ENCODE measurements at regions not wholly inside any gene's neighbourhood (a gene's known extent, or its start where the extent isn't known, plus 50 kb on each side); places are given as distances from the start of the nearest gene placed in this dataset.

GRCh38 chr2:41737888-41738287, 309.9 kb upstream of the PKDCC start:
- DNase-seq (ENCODE audit: low read depth in 2 of 2, low spot score in 1 of 2): no peak

DNA sequence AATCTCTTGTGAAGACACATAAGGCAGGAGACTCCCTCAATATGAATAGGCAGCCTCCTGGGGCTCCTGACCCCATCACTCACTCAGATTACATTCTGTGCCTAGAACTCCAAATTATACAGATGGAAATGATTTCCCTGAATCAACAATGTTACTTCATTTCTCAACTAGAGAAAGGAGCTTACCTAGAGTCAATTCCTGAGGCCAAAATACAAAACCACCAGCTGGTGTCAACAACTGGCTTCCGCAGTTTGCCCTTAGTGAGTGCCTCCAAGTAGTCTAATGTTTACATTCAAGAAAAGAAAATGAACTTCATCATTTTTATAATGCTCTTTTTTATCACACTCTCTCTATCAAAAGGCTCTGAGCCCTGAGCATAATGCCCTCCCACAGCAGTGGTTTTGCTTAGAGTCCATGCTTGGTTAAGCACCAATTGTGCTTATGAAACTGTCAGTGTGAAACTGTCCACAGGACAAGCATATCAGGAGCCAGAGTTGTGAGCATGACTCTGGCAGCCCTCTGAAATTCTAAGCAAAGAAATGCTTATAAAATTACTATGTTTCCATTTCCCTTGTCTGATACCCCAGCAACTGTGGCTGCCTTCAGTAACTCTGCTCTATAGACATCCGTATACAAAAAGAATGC, 305.7 kb upstream of the PKDCC start:
- no peak for DNase-seq (ENCODE audit: low read depth in 2 of 2, low spot score in 1 of 2)

GRCh38 chr2:41743324-41743723, 304.5 kb upstream of the PKDCC start:
- no peak for DNase-seq (ENCODE audit: low read depth in 2 of 2, low spot score in 1 of 2)

GRCh38 chr2:41750829-41751228, 297.0 kb upstream of the PKDCC start:
- no peak for DNase-seq (ENCODE audit: low read depth in 2 of 2, low spot score in 1 of 2)

DNA sequence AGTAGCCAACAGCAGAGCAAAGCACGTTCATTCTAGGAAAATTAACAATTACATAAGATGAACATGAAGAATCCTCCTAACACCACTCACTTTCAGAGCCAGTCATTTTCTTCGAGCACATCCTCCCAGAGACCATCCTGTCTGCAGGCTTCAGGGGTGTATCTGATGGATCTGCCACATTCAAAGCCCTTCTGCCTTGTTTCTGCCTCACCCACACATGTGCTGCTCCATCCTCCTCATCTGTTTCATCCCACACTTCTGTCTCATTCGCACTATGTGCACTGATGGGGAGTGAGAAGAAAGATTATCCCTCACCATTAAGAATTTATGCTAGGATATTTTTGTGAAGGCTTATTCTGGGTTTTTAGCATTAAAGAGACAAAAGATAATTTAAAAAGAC, 287.9 kb upstream of the PKDCC start:
- DNase-seq (ENCODE audit: low read depth in 2 of 2, low spot score in 1 of 2): no peak

- DNase-seq (ENCODE audit: low read depth in 2 of 2, low spot score in 1 of 2): no peak
Measured at GRCh38 chr2:41763141-41763540, 284.7 kb upstream of the PKDCC start.

DNA sequence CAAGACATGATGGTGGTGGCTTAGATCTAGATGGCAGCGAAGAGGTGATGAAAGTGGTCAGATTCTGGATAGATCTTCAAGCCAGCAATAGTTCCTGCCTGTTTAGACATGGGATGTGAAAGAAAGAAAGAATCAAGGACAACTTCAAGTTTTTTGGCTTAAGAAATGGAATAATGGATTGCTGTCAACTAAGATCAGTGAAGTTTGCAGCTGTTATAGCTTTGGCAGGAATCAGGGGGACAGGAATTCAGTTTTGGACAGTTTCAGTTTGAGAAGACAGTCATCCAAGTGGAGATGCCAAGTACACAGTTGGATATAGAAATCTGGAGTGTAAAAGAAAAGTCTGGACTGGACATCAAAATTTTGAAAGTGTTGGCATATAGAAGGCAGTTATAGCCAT, 283.7 kb upstream of the PKDCC start:
- DNase-seq (ENCODE audit: low read depth in 2 of 2, low spot score in 1 of 2): no peak

DNA sequence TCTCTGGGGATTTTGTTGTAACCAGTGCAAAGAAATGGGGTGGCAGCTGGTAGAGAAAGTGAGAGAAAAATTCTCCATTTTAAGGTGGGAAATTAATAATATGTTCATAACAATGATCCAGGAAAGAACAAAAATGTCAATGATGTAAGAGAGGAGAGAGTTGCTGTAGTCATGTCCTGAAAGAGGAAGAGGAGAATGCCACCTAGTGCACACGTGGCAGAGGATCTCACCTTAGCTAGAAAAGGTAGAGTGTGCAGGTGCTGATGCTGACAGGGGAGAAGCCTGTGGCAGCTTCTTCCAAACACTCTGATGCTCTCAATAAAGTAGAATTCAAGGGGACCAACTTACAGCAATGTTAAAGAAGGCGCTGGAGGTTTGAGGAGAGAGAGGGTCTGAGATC, 282.9 kb upstream of the PKDCC start:
- no peak for DNase-seq (ENCODE audit: low read depth in 2 of 2, low spot score in 1 of 2)

DNA sequence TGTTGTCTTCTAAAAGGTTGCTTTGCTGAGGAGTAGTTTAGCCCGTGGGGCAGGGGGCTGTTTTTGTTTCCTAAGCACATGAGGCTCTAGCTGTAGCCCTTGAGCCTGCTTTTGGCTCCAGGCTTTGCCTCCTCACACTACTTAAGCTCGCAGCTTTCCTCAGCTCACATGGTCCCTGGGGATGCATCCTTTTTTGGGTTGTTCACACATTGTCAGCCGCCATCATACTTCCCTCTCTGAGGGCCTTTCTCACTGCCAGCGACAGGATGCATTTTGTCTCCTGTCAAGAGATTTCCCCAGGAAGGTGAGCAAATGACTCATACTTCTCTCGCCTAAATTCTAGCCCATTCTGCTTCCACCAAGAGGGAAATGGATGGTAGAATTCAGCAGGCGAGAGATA, 279.5 kb upstream of the PKDCC start:
- no peak for DNase-seq (ENCODE audit: low read depth in 2 of 2, low spot score in 1 of 2)

- DNase-seq (ENCODE audit: low read depth in 2 of 2, low spot score in 1 of 2): no peak
Measured at GRCh38 chr2:41771710-41772109, 276.1 kb upstream of the PKDCC start.

GRCh38 chr2:41772697-41773096, 275.1 kb upstream of the PKDCC start:
- DNase-seq (ENCODE audit: low read depth in 2 of 2, low spot score in 1 of 2): no peak

GRCh38 chr2:41774011-41774605, 273.7 kb upstream of the PKDCC start:
- DNase-seq (ENCODE audit: low read depth in 2 of 2, low spot score in 1 of 2): no peak

DNA sequence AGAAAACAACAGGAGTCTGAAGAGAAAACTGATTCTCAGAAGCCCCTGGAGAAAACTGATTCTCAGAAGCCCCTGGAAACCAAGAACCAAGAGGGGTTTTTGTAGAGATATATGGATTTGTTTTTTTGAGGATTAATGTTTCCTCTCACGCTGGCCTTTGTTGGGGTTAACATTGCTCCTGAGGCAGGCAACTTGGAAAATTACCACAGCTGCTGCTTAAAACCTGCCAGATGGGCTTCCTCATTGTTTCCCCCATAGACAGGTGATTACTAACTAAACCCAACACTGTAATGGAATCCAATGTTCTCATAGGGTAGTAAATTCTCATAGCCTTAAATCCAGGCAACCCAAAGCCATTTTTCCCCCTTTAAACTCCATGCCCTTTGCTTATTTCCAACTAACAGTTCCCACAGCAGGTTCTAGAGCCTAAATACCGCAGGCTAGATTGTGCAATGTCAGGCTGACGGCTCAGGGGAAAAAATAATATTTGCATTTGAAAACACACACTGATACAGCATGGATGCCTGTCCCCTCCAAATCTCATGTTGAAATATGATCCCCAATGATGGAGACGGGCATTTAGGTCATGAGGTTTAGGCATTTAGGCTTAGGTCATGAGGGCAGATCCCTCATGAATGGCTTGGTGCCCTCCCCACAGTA, 272.3 kb upstream of the PKDCC start:
- no peak for DNase-seq (ENCODE audit: low read depth in 2 of 2, low spot score in 1 of 2)

DNA sequence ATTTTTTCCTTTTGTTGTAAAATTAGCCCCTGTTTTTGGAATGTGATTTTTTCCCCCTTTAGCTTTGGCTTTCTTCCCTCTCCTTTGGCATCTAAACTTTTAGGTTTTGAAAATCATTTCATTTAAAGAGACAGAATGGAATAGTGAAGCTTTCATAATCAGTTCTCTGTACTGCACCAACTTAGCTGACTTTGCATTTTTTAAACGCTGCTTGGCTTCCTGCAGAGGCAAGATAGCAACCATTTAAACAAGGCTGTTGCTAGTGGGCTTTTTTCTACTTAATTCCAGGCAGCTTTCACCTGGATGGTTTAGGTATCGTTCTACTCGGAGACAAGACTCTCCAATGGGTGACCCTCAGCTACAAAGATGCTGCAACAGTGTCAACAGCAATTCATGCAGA, 267.9 kb upstream of the PKDCC start:
- no peak for DNase-seq (ENCODE audit: low read depth in 2 of 2, low spot score in 1 of 2)

- no peak for DNase-seq (ENCODE audit: low read depth in 2 of 2, low spot score in 1 of 2)
Measured at GRCh38 chr2:41782306-41783158, 265.3 kb upstream of the PKDCC start.

GRCh38 chr2:41784496-41784895, 263.3 kb upstream of the PKDCC start:
- no peak for DNase-seq (ENCODE audit: low read depth in 2 of 2, low spot score in 1 of 2)

DNA sequence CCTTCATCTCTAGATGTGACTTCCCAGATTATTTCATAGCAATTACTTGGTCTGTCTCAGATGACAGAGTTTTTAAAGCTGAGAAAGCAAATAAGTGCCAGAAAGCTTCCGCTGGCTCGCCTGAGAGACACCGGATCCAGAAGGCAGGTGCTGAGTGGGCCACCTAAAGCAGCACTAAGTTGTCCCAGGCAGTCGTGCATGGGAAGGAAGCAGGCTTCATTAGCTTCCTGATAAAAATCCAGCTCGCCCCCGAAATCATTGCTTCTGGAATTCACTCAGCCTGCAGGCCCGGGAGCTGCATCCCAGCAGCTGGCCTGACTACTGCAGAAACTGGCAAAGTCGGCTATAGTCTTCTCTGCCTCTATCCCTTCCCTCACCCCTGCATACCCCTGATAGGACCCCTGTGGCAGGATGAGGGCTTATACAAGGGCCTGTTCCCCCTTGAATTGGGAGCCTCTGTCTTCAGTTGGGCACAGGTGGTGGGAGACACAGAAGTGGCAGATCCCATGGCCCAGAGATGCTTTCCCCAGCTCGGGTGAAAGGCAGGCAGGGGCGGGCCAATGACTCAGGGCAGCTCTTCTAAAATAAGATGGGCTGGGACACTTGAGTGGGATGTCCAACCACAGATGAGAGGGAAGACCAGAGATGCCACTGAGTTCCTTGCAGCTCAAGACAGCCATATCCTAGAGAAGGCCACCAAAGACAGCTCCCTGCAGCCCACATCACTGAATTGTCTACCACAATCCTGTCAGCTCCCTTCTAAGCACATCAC, 262.4 kb upstream of the PKDCC start:
- DNase-seq (ENCODE audit: low read depth in 2 of 2, low spot score in 1 of 2): no peak

DNA sequence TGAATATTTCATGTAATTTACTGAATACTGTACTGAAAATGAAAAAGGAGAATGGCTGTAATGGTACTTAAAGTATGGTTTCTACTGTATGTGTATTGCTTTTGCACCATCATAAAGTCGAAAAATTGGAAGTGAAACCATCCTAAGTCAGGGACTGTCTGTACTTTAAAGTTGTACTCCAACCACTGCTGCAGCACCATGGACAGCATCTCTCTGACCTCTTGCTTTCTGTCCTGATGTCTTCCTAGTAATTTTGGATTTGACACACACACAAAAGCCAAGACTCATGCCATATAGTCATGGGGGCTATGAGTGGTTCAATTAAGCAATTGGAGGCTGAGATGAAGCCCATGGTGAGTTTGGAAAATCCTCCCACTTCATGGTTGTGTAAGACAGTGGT, 256.3 kb upstream of the PKDCC start:
- no peak for DNase-seq (ENCODE audit: low read depth in 2 of 2, low spot score in 1 of 2)

DNA sequence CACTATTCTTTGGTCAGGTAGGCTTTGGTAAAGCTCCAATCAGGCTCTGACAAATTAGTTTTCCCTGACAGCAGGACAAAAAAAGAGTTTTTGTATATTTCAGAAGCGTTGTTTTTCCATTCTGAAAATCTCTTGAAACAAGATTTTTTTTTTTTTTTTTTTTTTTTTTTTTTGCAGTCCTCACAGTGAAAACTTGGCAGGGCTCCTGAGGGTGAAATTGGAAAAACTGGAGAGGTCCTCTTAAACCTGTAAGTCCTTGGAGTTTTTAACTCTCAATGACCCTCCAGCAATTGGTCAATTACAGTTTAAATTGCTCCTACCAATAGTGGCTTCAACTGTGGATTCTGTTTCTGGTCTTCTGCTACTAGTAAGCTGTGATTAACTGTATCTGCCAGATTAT, 244.5 kb upstream of the PKDCC start:
- DNase-seq (ENCODE audit: low read depth in 2 of 2, low spot score in 1 of 2): no peak

- no peak for DNase-seq (ENCODE audit: low read depth in 2 of 2, low spot score in 1 of 2)
Measured at GRCh38 chr2:41806286-41806685, 241.5 kb upstream of the PKDCC start.

DNA sequence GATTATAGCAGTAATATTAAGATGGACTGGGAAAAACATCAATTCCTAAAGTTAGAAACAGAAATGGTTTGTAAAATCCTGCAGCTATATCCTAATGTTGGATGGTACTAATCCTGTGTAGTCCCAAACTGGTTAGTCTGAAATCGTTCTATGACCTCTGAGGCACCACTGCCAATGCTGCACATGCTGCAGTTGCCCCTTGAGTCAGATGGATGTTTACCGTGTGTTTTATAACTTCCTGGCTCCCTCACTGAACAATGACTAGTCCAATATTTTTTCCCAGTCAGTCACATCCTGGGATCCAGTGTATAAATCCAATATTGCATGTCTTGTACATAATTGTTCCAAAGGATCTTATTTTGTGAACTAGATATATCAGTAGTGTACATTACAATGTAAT, 226.7 kb upstream of the PKDCC start:
- no peak for DNase-seq (ENCODE audit: low read depth in 2 of 2, low spot score in 1 of 2)

Measured in stimulated activated CD8-positive, alpha-beta memory T cell treated with anti-CD3 and anti-CD28 coated beads, Interleukin-4, amount 100 ng/mL, for 1 hour (primary cell).